ENCODE measurements at regions not wholly inside any gene's neighbourhood (a gene's known extent, or its start where the extent isn't known, plus 50 kb on each side); places are given as distances from the start of the nearest gene placed in this dataset.

DNA sequence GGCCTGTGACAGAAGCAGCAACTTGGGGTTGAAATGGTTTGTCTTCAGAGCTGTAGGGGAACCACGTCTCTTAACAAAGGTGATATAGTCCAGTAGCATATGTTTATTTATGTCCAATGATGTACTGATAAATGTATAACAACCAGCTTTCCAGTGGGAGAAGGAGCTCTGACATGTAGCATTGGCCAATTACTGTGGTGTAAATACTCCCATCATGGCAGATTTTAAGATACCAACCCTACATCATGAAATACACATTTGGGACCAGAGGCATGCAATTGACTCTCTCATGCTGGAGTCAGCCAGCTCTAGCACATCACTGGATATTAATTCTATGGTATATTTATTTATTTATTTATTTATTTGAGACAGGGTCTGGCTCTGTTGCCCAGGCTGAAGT, 50.6 kb upstream of the CHST11 start:
- H4K20me1 ChIP-seq (ENCODE audit: insufficient read depth) = no peaks in the 10 kb centered on the region
- no peaks in the 10 kb centered on the region for H3K36me3 ChIP-seq (ENCODE audit: control insufficient read depth in 1 of 2, insufficient read depth in 2 of 2, low read length in 2 of 2)
- no peak overlapping the region for H3K4me3 ChIP-seq (replicated peaks in 1 of 2; ENCODE audit: low read depth in 1 of 2, low read length in 2 of 2)
- H3K9ac ChIP-seq (ENCODE audit: low read length) = no peak overlapping the region
- CTCF ChIA-PET = interaction anchor here (1.2 kb wide), 1 partner anchor 25 kb away, joined by 3 read pairs; no protein-coding TSS in a partner anchor
- no peak overlapping the region for H3K27ac ChIP-seq (ENCODE audit: low read depth, low read length)
- H3K9me2 ChIP-seq (ENCODE audit: insufficient read depth) = no peaks in the 10 kb centered on the region
- BruUV-seq (replicated peaks) = no TSS peak
- H3K4me1 ChIP-seq (ENCODE audit: control insufficient read depth in 1 of 2, insufficient read depth in 2 of 2, low read length in 2 of 2) = peaks cover 16 to 36% of the 10 kb centered on the region in 2 experiments
- ATAC-seq (no peak), DNase-seq (ENCODE audit: low read depth, low spot score) (no peak)
- no peak overlapping the region for H2AFZ ChIP-seq (ENCODE audit: low read depth, low read length, poor library complexity, severe bottlenecking)
- H3K27me3 ChIP-seq (ENCODE audit: insufficient read depth, low read length) = no peaks in the 10 kb centered on the region
- TF ChIP-seq MAX (IDR thresholded peaks at IDR 0.05) (no peak), REST (IDR thresholded peaks at IDR 0.05; ENCODE audit: low read depth) (no peak), TCF7L2 (IDR thresholded peaks at IDR 0.05; ENCODE audit: borderline replicate concordance, extremely low read depth, insufficient read depth, insufficient read length) (no peak), FOSL1 (IDR thresholded peaks at IDR 0.05; ENCODE audit: low read depth) (no peak), SIN3A (IDR thresholded peaks at IDR 0.05; ENCODE audit: low read depth) (no peak), JUND (IDR thresholded peaks at IDR 0.05) (no peak), EZH2phosphoT487 (IDR thresholded peaks at IDR 0.05; ENCODE audit: borderline replicate concordance) (no peak), CEBPB (IDR thresholded peaks at IDR 0.05; ENCODE audit: low read depth) (no peak), POLR2A (IDR thresholded peaks at IDR 0.05; ENCODE audit: borderline replicate concordance, extremely low read depth, insufficient read depth, insufficient read length) (no peak), EGR1 (IDR thresholded peaks at IDR 0.05; ENCODE audit: low read depth) (no peak), CBX3 (IDR thresholded peaks at IDR 0.05; ENCODE audit: low read depth) (no peak), ZNF274 (IDR thresholded peaks at IDR 0.05; ENCODE audit: low read depth, low read length) (no peak), ELF1 (IDR thresholded peaks at IDR 0.05; ENCODE audit: borderline replicate concordance, low read depth) (no peak), SP1 (IDR thresholded peaks at IDR 0.05; ENCODE audit: low read depth) (no peak), ATF3 (IDR thresholded peaks at IDR 0.05) (no peak), ZFX (IDR thresholded peaks at IDR 0.05) (no peak)
- TF ChIP-seq, protein P1, sequence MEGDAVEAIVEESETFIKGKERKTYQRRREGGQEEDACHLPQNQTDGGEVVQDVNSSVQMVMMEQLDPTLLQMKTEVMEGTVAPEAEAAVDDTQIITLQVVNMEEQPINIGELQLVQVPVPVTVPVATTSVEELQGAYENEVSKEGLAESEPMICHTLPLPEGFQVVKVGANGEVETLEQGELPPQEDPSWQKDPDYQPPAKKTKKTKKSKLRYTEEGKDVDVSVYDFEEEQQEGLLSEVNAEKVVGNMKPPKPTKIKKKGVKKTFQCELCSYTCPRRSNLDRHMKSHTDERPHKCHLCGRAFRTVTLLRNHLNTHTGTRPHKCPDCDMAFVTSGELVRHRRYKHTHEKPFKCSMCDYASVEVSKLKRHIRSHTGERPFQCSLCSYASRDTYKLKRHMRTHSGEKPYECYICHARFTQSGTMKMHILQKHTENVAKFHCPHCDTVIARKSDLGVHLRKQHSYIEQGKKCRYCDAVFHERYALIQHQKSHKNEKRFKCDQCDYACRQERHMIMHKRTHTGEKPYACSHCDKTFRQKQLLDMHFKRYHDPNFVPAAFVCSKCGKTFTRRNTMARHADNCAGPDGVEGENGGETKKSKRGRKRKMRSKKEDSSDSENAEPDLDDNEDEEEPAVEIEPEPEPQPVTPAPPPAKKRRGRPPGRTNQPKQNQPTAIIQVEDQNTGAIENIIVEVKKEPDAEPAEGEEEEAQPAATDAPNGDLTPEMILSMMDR (IDR thresholded peaks at IDR 0.05 in 2 of 3, conservative IDR thresholded peaks at IDR 0.05 in 1 of 3; ENCODE audit: borderline replicate concordance in 1 of 3, insufficient read depth in 1 of 3, low read depth in 2 of 3, low read length in 2 of 3) = no peak
- intact Hi-C loops (cut with micrococcal nuclease) = no loop called here
- H3K79me2 ChIP-seq (ENCODE audit: insufficient read depth, low read length) = no peaks in the 10 kb centered on the region
- no peak overlapping the region for H3K4me2 ChIP-seq (ENCODE audit: low read length)
- POLR2A ChIA-PET = no interaction called here
- RAD21 ChIA-PET (ENCODE audit: low non-redundant PET in 1 of 2, low total read pairs in 2 of 2, uncharacterized antibody in 2 of 2, unreplicated experiment in 2 of 2) = no interaction called here
- H3K9me3 ChIP-seq (ENCODE audit: control insufficient read depth in 1 of 2, insufficient read depth in 1 of 2, low read depth in 1 of 2, low read length in 2 of 2) = no peaks in the 10 kb centered on the region
